CD8-positive, alpha-beta memory T cell (primary cell): ENCODE measurements at regions not wholly inside any gene's neighbourhood (a gene's known extent, or its start where the extent isn't known, plus 50 kb on each side); places are given as distances from the start of the nearest gene placed in this dataset.

Experiments
- CTCF ChIA-PET: fragments of 350-600 bp; sonication (Branson Sonifier 250); formaldehyde crosslinking; loops from one replicate; lab custom pipeline; 2021; ENCODE audit warnings: antibody characterized with exemption; lab: Charles Lee
- POLR2A ChIA-PET: fragments of 350-600 bp; sonication (Branson Sonifier 250); formaldehyde crosslinking; loops from one replicate; lab custom pipeline; 2021; ENCODE audit warnings: antibody characterized with exemption; lab: Charles Lee
- DNase-seq, 5 donors: peaks; one replicate each; pipeline versions ENCODE4 v3.0.0 to v3.0.0-alpha.2; 2020 to 2022; ENCODE audit warnings: mixed read lengths in 1 of 5
- H3K27ac ChIP-seq: one replicate; pipeline ENCODE4 v1.7.0; 2013; ENCODE audit warnings: low read depth, mild to moderate bottlenecking, low read length, moderate library complexity
- H3K27me3 ChIP-seq: 2 replicates; pipeline ENCODE4 v1.7.0; 2013; ENCODE audit warnings: low read length, mild to moderate bottlenecking; ENCODE audit not compliant: insufficient read depth, poor library complexity, severe bottlenecking
- H3K36me3 ChIP-seq: 2 replicates; pipeline ENCODE4 v1.7.0; 2013; ENCODE audit warnings: mild to moderate bottlenecking, low read length, moderate library complexity; ENCODE audit not compliant: insufficient read depth
- H3K4me1 ChIP-seq: 2 replicates; pipeline ENCODE4 v1.7.0; 2013; ENCODE audit warnings: mild to moderate bottlenecking, low read length, moderate library complexity; ENCODE audit not compliant: insufficient read depth
- H3K4me3 ChIP-seq: 2 replicates; pipeline ENCODE4 v1.7.0; 2013; ENCODE audit warnings: mild to moderate bottlenecking, low read length
- H3K9me3 ChIP-seq: 2 replicates; pipeline ENCODE4 v1.7.0; 2013; ENCODE audit warnings: mild to moderate bottlenecking, low read length
- H3K27ac Mint-ChIP-seq, 8 donors: one replicate each; pipeline ENCODE4 v1.8.0; 2020 to 2021; ENCODE audit warnings: mixed read lengths in 8 of 8, mild to moderate bottlenecking in 6 of 8, inconsistent platforms in 3 of 8, moderate library complexity in 3 of 8
- H3K27me3 Mint-ChIP-seq, 2 donors: one replicate each; pipeline ENCODE4 v1.8.0; 2020 to 2021; ENCODE audit warnings: mixed read lengths in 2 of 2, mild to moderate bottlenecking in 1 of 2, moderate library complexity in 1 of 2
- H3K36me3 Mint-ChIP-seq, 3 donors: one replicate each; pipeline ENCODE4 v1.8.0; 2020 to 2021; ENCODE audit warnings: mixed read lengths in 3 of 3, inconsistent platforms in 1 of 3, mild to moderate bottlenecking in 1 of 3
- H3K4me1 Mint-ChIP-seq, 3 donors: one replicate each; pipeline ENCODE4 v1.8.0; 2020 to 2021; ENCODE audit warnings: mixed read lengths in 3 of 3, inconsistent platforms in 1 of 3, mild to moderate bottlenecking in 1 of 3
- H3K4me3 Mint-ChIP-seq, 7 donors: one replicate each; pipeline ENCODE4 v1.8.0; 2020 to 2021; ENCODE audit warnings: mixed read lengths in 7 of 7, mild to moderate bottlenecking in 6 of 7, moderate library complexity in 4 of 7, inconsistent platforms in 2 of 7
- H3K9me3 Mint-ChIP-seq, 5 donors: one replicate each; pipeline ENCODE4 v1.8.0; 2020 to 2022; ENCODE audit warnings: mixed read lengths in 5 of 5, mild to moderate bottlenecking in 3 of 5, moderate library complexity in 2 of 5, inconsistent platforms in 1 of 5

DNA sequence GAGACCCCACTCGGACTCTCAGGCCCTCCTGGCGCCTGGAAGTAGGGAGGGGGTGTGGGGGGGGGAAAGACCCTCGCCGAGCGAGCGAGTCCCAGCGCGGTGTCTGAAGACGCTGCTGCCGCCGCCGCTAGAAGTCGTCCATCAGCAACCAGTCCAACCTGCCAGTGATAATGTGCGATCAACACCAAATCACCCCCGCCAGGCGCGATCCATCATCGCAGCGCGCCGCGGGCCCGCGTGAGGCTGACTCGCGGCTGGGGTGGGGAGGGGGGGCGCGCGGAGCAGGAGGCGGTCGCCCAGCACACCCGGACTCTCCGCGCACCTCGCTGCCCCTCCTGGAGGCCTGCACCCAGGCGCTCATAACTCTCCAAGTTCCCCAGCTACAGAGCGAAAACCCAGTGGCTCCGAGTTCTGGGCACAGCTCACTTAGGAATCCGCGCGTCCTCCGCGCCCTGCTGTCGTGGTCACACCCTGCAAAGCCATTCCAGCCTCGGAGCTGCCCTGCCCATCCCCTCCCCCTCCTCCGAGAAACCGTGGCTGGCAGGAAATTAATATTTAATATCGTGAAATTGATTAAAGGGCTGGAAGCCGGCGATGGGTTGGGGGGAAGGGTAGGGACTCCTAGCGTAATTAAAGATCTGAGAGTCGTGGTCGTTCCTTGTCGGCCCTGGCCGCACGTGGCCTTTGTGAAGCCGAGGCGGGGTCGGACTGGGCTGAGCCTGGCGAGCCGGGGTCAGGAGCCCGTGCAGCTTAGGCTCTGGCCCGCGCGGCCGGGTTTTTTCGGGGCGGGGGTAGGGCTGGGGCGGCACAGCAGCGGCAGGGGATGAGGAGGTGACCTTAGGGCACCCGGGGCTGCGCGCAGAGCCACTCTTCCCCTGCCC lies 58.1 kb upstream of the BCOR start:
- DNase-seq = peak in 2 of 5 donors; percentile 23 to 50
- POLR2A ChIA-PET = no interaction called here
- Mint-ChIP-seq H3K4me1 (peaks cover 8 to 19% (median 13%) of the 10 kb centered on the region in 3 donors), H3K36me3 (no peaks in the 10 kb centered on the region), H3K9me3 (no peaks in the 10 kb centered on the region), H3K27me3 (peaks cover 0 to 21% of the 10 kb centered on the region in 2 donors), H3K27ac (no peak overlapping the region), H3K4me3 (peak overlapping the region; percentile 32 to 88 (median 80))
- Histone ChIP-seq H3K27ac (no peak overlapping the region), H3K4me1 (no peaks in the 10 kb centered on the region), H3K27me3 (no peaks in the 10 kb centered on the region), H3K9me3 (no peaks in the 10 kb centered on the region), H3K4me3 (peak overlapping the region; percentile 43), H3K36me3 (no peaks in the 10 kb centered on the region)
- CTCF ChIA-PET = interaction anchor here (1.1 kb wide), 1 partner anchor 13 kb away, joined by 3 read pairs; no protein-coding TSS in a partner anchor

DNA sequence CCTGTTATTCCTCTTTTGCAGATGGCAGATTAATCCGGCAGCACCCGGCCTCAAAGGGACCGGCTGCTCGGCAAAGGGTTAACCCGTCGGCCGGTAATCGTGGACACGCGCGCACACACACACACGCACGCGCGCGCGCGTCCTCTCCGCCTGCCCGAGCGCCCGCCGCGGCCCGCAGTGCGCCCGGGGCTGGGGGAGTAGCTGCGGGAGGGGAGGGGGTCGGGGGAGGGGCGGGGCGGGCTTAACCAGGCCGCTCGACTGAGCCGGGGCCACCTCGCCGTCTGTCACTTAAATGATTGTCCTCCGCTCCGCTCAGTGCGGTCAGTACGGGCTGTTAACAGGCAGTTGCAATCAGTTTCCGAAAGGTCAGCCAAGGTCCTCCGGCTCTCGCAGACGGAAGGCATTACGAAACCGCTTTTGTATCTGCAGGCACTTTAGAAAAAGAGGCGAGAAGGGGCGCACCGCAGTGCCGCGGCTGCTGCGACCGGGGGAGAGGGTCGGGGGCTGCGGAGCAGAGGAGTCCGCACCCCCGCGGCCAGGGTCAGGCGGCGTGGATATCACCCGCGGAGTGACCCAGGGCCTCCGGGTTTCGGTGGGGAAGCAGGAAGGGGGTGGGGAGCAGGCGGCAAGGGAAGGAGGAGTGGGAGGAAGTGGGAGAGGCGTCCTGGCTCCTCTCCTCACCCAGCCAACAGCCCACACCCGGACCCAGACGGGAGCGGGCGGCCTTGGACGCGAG lies 57.3 kb upstream of the BCOR start:
- Mint-ChIP-seq H3K36me3 (no peaks in the 10 kb centered on the region), H3K27ac (peak overlapping the region in 3 of 8 donors; percentile 54 to 79 (median 66)), H3K4me3 (peak overlapping the region; percentile 78 to 92 (median 83)), H3K27me3 (peaks cover 0 to 25% of the 10 kb centered on the region in 2 donors), H3K9me3 (no peaks in the 10 kb centered on the region), H3K4me1 (peaks cover 8 to 19% (median 13%) of the 10 kb centered on the region in 3 donors)
- H3K4me3 ChIP-seq = peak overlapping the region; percentile 56
- H3K9me3 ChIP-seq = no peaks in the 10 kb centered on the region
- CTCF ChIA-PET = interaction anchor here (1.1 kb wide), 1 partner anchor 14 kb away, joined by 3 read pairs; no protein-coding TSS in a partner anchor
- peak in 1 of 5 donors; percentile 52 for DNase-seq
- H3K27me3 ChIP-seq = no peaks in the 10 kb centered on the region
- H3K36me3 ChIP-seq = no peaks in the 10 kb centered on the region
- POLR2A ChIA-PET = no interaction called here
- H3K4me1 ChIP-seq = no peaks in the 10 kb centered on the region
- H3K27ac ChIP-seq = no peak overlapping the region

DNA sequence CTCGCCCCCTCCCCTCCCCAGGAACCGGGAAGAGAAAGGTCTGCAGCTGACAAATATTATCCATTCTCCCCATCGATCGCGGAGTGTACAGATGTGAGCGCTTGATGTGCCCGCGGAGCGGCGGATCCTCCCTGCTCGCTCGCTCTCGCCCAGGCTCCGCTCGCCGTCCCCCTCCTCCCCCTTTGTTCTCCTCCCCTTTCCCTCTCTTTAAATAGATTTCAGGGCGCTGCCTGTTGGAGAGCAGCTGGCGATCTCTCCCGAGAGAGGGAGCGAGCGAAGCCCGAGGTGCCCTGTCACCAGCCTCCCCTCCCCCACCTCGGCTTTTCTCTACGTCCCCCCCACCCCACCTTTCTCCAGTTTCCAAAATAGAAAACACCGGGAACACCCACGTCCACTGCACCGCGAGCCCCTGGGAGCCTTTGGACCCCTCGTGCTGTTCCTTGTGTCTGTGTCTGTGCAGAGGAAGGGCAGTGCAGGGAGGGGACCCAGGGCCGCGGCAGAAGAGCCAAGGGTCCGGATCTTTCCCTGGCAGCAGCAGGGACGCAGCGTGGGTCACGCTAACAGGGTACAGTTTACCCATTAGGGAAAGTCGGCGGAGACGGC lies 56.6 kb upstream of the BCOR start:
- no peaks in the 10 kb centered on the region for H3K9me3 Mint-ChIP-seq
- POLR2A ChIA-PET = interaction anchor here (0.8 to 1.8 kb wide), 4 partner anchors 9 to 57 kb away, joined by 3 to 7 read pairs (median 4); no protein-coding TSS in a partner anchor
- Histone ChIP-seq H3K27ac (no peak overlapping the region), H3K9me3 (no peaks in the 10 kb centered on the region), H3K27me3 (no peaks in the 10 kb centered on the region), H3K4me1 (no peaks in the 10 kb centered on the region), H3K36me3 (no peaks in the 10 kb centered on the region), H3K4me3 (peak overlapping the region; percentile 56)
- no peak for DNase-seq
- peak overlapping the region; percentile 76 to 92 (median 80) for H3K4me3 Mint-ChIP-seq
- no peaks in the 10 kb centered on the region for H3K36me3 Mint-ChIP-seq
- CTCF ChIA-PET = interaction anchor here (0.9 to 2.2 kb wide), 2 partner anchors 57 to 341 kb away, joined by 3 to 10 read pairs; partner anchors contain the start of gene BCOR
- peaks cover 8 to 19% (median 13%) of the 10 kb centered on the region in 3 donors for H3K4me1 Mint-ChIP-seq
- no peak overlapping the region for H3K27ac Mint-ChIP-seq
- H3K27me3 Mint-ChIP-seq = peaks cover 0 to 31% of the 10 kb centered on the region in 2 donors

DNA sequence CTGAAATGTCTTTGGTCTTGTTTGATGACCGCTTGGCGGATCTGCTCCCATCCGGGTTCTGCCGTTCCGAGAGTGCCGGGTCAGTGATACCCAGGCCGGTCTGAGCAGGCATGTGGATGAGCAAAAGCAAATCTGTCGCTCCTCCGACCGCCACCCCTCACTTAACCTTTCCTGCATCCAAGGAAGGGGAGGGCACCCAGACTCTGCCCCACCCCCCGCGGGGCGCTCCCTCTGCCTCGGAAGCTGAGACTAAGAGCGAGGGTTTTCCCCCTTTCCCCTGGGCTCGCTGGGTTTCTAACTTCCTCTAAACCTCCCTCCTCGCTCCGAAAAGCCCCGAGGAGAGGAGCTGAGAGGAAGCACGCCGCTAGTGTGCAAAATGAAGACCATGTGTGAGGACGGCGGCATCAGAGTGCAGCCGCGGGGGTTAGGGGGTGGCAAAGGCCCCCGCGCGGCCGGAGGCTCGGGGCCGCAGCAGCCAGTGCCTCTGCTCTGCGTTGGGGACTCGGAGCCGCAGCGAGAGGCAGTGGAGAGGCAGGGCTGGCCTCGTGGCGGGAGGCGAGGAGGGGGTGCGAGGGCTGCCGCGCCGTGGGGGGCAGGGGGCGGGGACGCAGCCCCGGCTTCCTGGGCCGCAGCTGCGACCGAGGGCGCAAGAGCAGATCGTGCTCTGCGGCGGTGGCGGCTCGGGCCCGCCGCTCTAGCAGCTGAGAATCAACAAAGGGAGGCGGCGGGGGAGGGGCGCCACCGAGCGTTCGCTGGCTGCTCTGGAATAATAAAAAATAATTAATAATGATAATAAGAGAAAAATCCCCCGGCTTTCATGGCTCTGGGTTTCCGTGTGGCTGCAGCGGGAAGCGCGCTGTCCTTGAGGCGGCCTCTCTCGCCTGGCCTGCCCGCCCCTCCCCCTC lies 55.8 kb upstream of the BCOR start:
- Histone ChIP-seq H3K27me3 (no peaks in the 10 kb centered on the region), H3K36me3 (no peaks in the 10 kb centered on the region), H3K27ac (peak overlapping the region; percentile 59), H3K4me3 (peak overlapping the region; percentile 53), H3K9me3 (no peaks in the 10 kb centered on the region), H3K4me1 (no peaks in the 10 kb centered on the region)
- H3K36me3 Mint-ChIP-seq = no peaks in the 10 kb centered on the region
- peak overlapping the region in 4 of 8 donors; percentile 47 to 75 (median 72) for H3K27ac Mint-ChIP-seq
- H3K27me3 Mint-ChIP-seq = peaks cover 0 to 35% of the 10 kb centered on the region in 2 donors
- DNase-seq = peak; percentile 35 to 72 (median 53)
- ChIA-PET CTCF (interaction anchor here (0.9 to 2.2 kb wide), 5 partner anchors 53 to 341 kb away, joined by 3 to 10 read pairs (median 3); partner anchors contain the start of gene BCOR), POLR2A (interaction anchor here (0.5 to 1.8 kb wide), 10 partner anchors 10 to 147 kb away, joined by 3 to 7 read pairs (median 4); partner anchors contain the start of gene BCOR)
- H3K9me3 Mint-ChIP-seq = no peaks in the 10 kb centered on the region
- H3K4me3 Mint-ChIP-seq = peak overlapping the region; percentile 78 to 92 (median 84)
- peaks cover 14 to 20% (median 18%) of the 10 kb centered on the region in 3 donors for H3K4me1 Mint-ChIP-seq

DNA sequence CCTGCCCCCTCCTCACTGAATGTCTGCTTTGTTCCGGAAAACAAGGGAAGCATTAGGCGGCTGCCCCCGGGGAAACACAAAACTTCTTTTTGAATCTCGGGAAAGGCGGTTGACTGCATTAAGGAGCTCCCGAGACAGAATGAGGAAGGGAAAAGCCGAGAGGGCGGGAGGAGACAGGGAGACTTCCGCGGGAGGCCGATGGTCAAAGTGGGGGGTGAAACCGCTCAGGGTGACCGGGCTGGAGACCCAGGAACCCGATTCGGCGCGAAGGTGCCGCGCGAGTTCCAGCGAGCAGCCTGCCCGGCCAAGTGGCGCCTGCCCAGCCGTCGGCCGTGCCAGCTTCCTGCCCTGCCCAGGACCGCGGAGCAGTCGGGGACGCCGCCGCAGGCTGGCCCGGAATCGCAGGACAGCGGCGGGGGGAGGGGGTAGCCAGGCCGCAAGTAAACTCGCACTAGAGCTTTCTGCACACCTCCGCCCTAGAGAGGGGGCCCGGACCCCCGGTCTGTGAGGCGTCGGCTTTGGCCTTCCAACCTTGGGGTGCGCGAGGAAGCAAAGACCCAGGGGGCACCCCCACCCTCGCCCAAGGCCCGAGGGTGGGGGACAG lies 55.1 kb upstream of the BCOR start:
- H3K4me3 ChIP-seq = peak overlapping the region; percentile 53
- ChIA-PET CTCF (interaction anchor here (1.0 to 2.2 kb wide), 5 partner anchors 46 to 114 kb away, joined by 3 to 10 read pairs (median 3); partner anchors contain the start of gene BCOR), POLR2A (interaction anchor here (0.6 to 1.8 kb wide), 9 partner anchors 18 to 147 kb away, joined by 3 to 7 read pairs (median 4); partner anchors contain the start of gene BCOR)
- DNase-seq = no peak
- no peaks in the 10 kb centered on the region for H3K36me3 ChIP-seq
- H3K4me1 ChIP-seq = no peaks in the 10 kb centered on the region
- Mint-ChIP-seq H3K9me3 (no peaks in the 10 kb centered on the region), H3K4me3 (peak overlapping the region; percentile 78 to 92 (median 84)), H3K27me3 (peaks cover 0 to 40% of the 10 kb centered on the region in 2 donors), H3K4me1 (peaks cover 15 to 20% (median 18%) of the 10 kb centered on the region in 3 donors), H3K36me3 (no peaks in the 10 kb centered on the region), H3K27ac (peak overlapping the region in 1 of 8 donors; percentile 70)
- H3K9me3 ChIP-seq = no peaks in the 10 kb centered on the region
- H3K27me3 ChIP-seq = no peaks in the 10 kb centered on the region
- peak overlapping the region; percentile 59 for H3K27ac ChIP-seq

DNA sequence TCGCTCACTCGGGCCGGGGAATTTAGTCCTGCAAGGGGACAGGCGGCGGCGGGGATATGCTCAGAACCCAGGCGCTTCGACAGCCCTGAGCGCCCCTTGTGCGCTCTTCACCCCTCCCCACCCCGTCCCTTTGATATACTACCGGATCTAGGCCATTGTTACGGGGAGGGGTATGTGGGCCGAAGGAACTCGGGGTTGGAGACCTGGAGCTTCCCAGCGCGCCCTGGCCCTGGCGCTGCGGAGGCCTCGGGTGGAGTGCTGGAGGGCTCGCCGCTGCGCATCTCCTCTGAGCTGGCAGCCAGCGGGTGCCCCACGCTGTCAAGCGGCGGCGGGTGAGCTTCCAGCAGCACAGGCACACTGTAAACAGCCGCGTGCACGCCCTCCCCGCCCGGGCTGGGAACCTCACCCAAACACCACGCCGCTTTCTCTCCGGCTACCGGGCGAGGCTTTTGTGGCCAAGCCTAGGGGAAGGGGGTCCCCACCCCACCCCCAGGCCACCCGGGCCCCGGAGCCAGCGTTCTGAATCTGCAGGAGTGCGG lies 54.5 kb upstream of the BCOR start:
- no peak overlapping the region for H3K27ac Mint-ChIP-seq
- Histone ChIP-seq H3K9me3 (no peaks in the 10 kb centered on the region), H3K4me3 (peak overlapping the region; percentile 53), H3K36me3 (no peaks in the 10 kb centered on the region), H3K4me1 (no peaks in the 10 kb centered on the region), H3K27ac (peak overlapping the region; percentile 59), H3K27me3 (no peaks in the 10 kb centered on the region)
- CTCF ChIA-PET = interaction anchor here (1.0 to 2.2 kb wide), 2 partner anchors 45 to 55 kb away, joined by 3 to 10 read pairs; partner anchors contain the start of gene BCOR
- peaks cover 10 to 14% (median 12%) of the 10 kb centered on the region in 3 donors for H3K4me1 Mint-ChIP-seq
- peaks cover 0 to 36% of the 10 kb centered on the region in 2 donors for H3K27me3 Mint-ChIP-seq
- H3K36me3 Mint-ChIP-seq = no peaks in the 10 kb centered on the region
- H3K4me3 Mint-ChIP-seq = peak overlapping the region in 6 of 7 donors; percentile 59 to 76 (median 68)
- peak in 2 of 5 donors; percentile 49 to 53 for DNase-seq
- POLR2A ChIA-PET = interaction anchor here (0.6 to 1.8 kb wide), 4 partner anchors 38 to 146 kb away, joined by 3 to 5 read pairs (median 4); no protein-coding TSS in a partner anchor
- H3K9me3 Mint-ChIP-seq = no peaks in the 10 kb centered on the region
